SK-N-SH treated with all-trans-retinoic acid at 6 μM for 48 hours (cell line): ENCODE measurements at regions not wholly inside any gene's neighbourhood (a gene's known extent, or its start where the extent isn't known, plus 50 kb on each side); places are given as distances from the start of the nearest gene placed in this dataset.

Source experiments
- ARNTL ChIP-seq: fragments of 450-650 bp; formaldehyde crosslinking; IDR thresholded peaks from 2 replicates; pipeline ENCODE4 v1.5.0; 2020; ENCODE audit warnings: low read depth, mild to moderate bottlenecking, moderate library complexity, borderline replicate concordance
- ESRRG ChIP-seq: fragments of 250-450 bp; sonication (Bioruptor Pico); IDR thresholded peaks from 2 replicates; pipeline ENCODE4 v1.6.1; 2021; ENCODE audit warnings: mild to moderate bottlenecking
- RARB ChIP-seq: fragments of 250-450 bp; sonication (Bioruptor Pico); IDR thresholded peaks from 2 replicates; pipeline ENCODE4 v1.8.0; 2021; ENCODE audit warnings: mild to moderate bottlenecking, moderate library complexity
- TCF4 ChIP-seq: fragments of 250-450 bp; sonication (Bioruptor Pico); IDR thresholded peaks from 2 replicates; pipeline ENCODE4 v1.8.0; 2021; ENCODE audit warnings: mild to moderate bottlenecking, moderate library complexity, borderline replicate concordance
- ZFP3 ChIP-seq: fragments of 250-450 bp; sonication (Bioruptor Pico); IDR thresholded peaks from 2 replicates; pipeline ENCODE4 v1.5.0; 2020; ENCODE audit warnings: mild to moderate bottlenecking, moderate library complexity
- ZNF8 ChIP-seq: fragments of 450-650 bp; formaldehyde crosslinking; IDR thresholded peaks from 2 replicates; pipeline ENCODE4 v1.5.0; 2020; ENCODE audit warnings: mild to moderate bottlenecking, moderate library complexity
- TF ChIP-seq, protein P1 (sequence below): fragments of 250-450 bp; sonication (Bioruptor Pico); IDR thresholded peaks from 2 replicates; pipeline ENCODE4 v1.8.0; 2020; ENCODE audit warnings: mild to moderate bottlenecking, moderate library complexity, borderline replicate concordance
- TF ChIP-seq, protein P2 (sequence below): fragments of 250-450 bp; sonication (Bioruptor Pico); IDR thresholded peaks from 2 replicates; pipeline ENCODE4 v1.5.0; 2020; ENCODE audit warnings: mild to moderate bottlenecking, moderate library complexity

DNA sequence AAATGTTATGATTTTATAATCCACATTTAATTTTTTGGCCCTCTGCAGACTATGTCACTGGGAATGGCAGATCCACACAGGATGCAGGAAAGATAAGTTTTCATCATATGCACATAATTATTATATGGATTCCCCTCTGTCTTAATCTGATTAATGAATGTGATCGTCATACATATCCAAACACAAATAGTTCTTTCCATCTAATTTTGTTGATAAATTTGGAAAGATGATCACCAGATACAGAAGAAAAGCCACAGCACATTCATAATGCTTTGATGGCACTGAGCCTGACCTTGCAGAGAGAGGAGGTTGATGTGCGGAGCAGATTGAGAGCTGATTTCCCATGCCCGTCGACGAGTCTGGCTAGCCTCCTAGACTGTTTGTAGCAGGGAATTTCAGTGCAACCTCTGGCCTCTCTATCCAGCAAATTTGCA lies 471.5 kb downstream of the EPM2A start:
- TF ChIP-seq, protein P1, sequence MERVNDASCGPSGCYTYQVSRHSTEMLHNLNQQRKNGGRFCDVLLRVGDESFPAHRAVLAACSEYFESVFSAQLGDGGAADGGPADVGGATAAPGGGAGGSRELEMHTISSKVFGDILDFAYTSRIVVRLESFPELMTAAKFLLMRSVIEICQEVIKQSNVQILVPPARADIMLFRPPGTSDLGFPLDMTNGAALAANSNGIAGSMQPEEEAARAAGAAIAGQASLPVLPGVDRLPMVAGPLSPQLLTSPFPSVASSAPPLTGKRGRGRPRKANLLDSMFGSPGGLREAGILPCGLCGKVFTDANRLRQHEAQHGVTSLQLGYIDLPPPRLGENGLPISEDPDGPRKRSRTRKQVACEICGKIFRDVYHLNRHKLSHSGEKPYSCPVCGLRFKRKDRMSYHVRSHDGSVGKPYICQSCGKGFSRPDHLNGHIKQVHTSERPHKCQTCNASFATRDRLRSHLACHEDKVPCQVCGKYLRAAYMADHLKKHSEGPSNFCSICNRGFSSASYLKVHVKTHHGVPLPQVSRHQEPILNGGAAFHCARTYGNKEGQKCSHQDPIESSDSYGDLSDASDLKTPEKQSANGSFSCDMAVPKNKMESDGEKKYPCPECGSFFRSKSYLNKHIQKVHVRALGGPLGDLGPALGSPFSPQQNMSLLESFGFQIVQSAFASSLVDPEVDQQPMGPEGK, result 0 out of 2 replicates have a peak, but pooled peaks have one; percentile 22
- 0 out of 2 replicates have a peak, but pooled peaks have one; percentile 27 for TF ChIP-seq ESRRG
- no peak for TF ChIP-seq RARB (CRISPR knock-in tag)
- peak; percentile 61; the same call in 1 of the 2 replicates for TF ChIP-seq ZFP3 (CRISPR knock-in tag)
- peak; percentile 37; the same call in 1 of the 2 replicates for TF ChIP-seq ZNF8 (CRISPR knock-in tag)
- TF ChIP-seq, protein P2, sequence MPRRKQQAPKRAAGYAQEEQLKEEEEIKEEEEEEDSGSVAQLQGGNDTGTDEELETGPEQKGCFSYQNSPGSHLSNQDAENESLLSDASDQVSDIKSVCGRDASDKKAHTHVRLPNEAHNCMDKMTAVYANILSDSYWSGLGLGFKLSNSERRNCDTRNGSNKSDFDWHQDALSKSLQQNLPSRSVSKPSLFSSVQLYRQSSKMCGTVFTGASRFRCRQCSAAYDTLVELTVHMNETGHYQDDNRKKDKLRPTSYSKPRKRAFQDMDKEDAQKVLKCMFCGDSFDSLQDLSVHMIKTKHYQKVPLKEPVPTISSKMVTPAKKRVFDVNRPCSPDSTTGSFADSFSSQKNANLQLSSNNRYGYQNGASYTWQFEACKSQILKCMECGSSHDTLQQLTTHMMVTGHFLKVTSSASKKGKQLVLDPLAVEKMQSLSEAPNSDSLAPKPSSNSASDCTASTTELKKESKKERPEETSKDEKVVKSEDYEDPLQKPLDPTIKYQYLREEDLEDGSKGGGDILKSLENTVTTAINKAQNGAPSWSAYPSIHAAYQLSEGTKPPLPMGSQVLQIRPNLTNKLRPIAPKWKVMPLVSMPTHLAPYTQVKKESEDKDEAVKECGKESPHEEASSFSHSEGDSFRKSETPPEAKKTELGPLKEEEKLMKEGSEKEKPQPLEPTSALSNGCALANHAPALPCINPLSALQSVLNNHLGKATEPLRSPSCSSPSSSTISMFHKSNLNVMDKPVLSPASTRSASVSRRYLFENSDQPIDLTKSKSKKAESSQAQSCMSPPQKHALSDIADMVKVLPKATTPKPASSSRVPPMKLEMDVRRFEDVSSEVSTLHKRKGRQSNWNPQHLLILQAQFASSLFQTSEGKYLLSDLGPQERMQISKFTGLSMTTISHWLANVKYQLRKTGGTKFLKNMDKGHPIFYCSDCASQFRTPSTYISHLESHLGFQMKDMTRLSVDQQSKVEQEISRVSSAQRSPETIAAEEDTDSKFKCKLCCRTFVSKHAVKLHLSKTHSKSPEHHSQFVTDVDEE, result peak; percentile 87
- peak; percentile 90 for TF ChIP-seq TCF4 (CRISPR knock-in tag)
- no peak for TF ChIP-seq ARNTL (CRISPR knock-in tag)
